MCF 10A (cell line): ENCODE measurements at regions not wholly inside any gene's neighbourhood (a gene's known extent, or its start where the extent isn't known, plus 50 kb on each side); places are given as distances from the start of the nearest gene placed in this dataset.

Experiments
- BruUV-seq: library from RNA; stranded (reverse); fragments of 400-500 nt; replicated peaks from 2 replicates; lab custom pipeline; 2021; lab: Mats Ljungman, UMichigan
- CTCF ChIA-PET: fragments of 300-600 bp; sonication (Branson Sonifier 250); formaldehyde crosslinking; extraction: SDS; loops from one replicate; lab custom pipeline; 2021; ENCODE audit warnings: antibody characterized with exemption, inconsistent platforms; lab: Yijun Ruan, JAX
- POLR2A ChIA-PET: fragments of 300-600, 350-650 bp; sonication (Branson Sonifier 250); formaldehyde crosslinking; extraction: SDS; loops from one replicate; lab custom pipeline; 2020; ENCODE audit warnings: antibody characterized with exemption, inconsistent platforms; lab: Yijun Ruan, JAX
- DNase-seq: peaks from one replicate; pipeline ENCODE4 v3.0.0-alpha.2; 2018; ENCODE audit not compliant: unreplicated experiment
- H3K27ac Mint-ChIP-seq: one replicate; pipeline ENCODE4 v1.8.0; 2022; ENCODE audit warnings: mild to moderate bottlenecking, low read depth, mixed read lengths; ENCODE audit not compliant: unreplicated experiment
- H3K27me3 Mint-ChIP-seq: one replicate; pipeline ENCODE4 v1.8.0; 2022; ENCODE audit warnings: mixed read lengths; ENCODE audit not compliant: insufficient read depth, unreplicated experiment
- H3K36me3 Mint-ChIP-seq: one replicate; pipeline ENCODE4 v1.8.0; 2022; ENCODE audit warnings: mild to moderate bottlenecking, moderate library complexity, mixed read lengths; ENCODE audit not compliant: insufficient read depth, unreplicated experiment
- H3K4me1 Mint-ChIP-seq: one replicate; pipeline ENCODE4 v1.8.0; 2022; ENCODE audit warnings: mixed read lengths; ENCODE audit not compliant: insufficient read depth, unreplicated experiment
- H3K4me3 Mint-ChIP-seq: one replicate; pipeline ENCODE4 v1.8.0; 2022; ENCODE audit warnings: mild to moderate bottlenecking, moderate library complexity, mixed read lengths; ENCODE audit not compliant: unreplicated experiment
- H3K9me3 Mint-ChIP-seq: one replicate; pipeline ENCODE4 v1.8.0; 2022; ENCODE audit warnings: mixed read lengths; ENCODE audit not compliant: unreplicated experiment
- intact Hi-C: fragments of 100-400 bp; cut with micrococcal nuclease; formaldehyde crosslinking; loops from 2 replicates; pipeline ENCODE4 v1.14.1; 2022
- TF ChIP-seq, protein P1 (sequence below): fragments of 200-600 bp; IDR thresholded peaks from one replicate; pipeline ENCODE4 v1.8.0; 2022; ENCODE audit warnings: antibody characterized with exemption, mild to moderate bottlenecking; ENCODE audit not compliant: unreplicated experiment

GRCh38 chr6:112833581-112834131 lies 486.5 kb downstream of the RFPL4B start:
- ChIA-PET CTCF (interaction anchor here (0.9 kb wide), 1 partner anchor 8 kb away, joined by 3 read pairs; no protein-coding TSS in a partner anchor), POLR2A (no interaction called here)
- TF ChIP-seq, protein P1, sequence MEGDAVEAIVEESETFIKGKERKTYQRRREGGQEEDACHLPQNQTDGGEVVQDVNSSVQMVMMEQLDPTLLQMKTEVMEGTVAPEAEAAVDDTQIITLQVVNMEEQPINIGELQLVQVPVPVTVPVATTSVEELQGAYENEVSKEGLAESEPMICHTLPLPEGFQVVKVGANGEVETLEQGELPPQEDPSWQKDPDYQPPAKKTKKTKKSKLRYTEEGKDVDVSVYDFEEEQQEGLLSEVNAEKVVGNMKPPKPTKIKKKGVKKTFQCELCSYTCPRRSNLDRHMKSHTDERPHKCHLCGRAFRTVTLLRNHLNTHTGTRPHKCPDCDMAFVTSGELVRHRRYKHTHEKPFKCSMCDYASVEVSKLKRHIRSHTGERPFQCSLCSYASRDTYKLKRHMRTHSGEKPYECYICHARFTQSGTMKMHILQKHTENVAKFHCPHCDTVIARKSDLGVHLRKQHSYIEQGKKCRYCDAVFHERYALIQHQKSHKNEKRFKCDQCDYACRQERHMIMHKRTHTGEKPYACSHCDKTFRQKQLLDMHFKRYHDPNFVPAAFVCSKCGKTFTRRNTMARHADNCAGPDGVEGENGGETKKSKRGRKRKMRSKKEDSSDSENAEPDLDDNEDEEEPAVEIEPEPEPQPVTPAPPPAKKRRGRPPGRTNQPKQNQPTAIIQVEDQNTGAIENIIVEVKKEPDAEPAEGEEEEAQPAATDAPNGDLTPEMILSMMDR: no peak
- Mint-ChIP-seq H3K27ac (no peak overlapping the region), H3K27me3 (no peaks in the 10 kb centered on the region), H3K4me3 (no peak overlapping the region), H3K36me3 (no peaks in the 10 kb centered on the region), H3K4me1 (no peaks in the 10 kb centered on the region), H3K9me3 (no peaks in the 10 kb centered on the region)
- peak; percentile 8 for DNase-seq
- BruUV-seq: no TSS peak
- intact Hi-C loops: no loop called here

GRCh38 chr6:112835078-112835477 lies 487.9 kb downstream of the RFPL4B start:
- H3K27ac Mint-ChIP-seq: no peak overlapping the region
- no peaks in the 10 kb centered on the region for H3K36me3 Mint-ChIP-seq
- no peak overlapping the region for H3K4me3 Mint-ChIP-seq
- intact Hi-C loops: no loop called here
- BruUV-seq: no TSS peak
- TF ChIP-seq, protein P1: no peak
- DNase-seq: no peak
- H3K9me3 Mint-ChIP-seq: no peaks in the 10 kb centered on the region
- CTCF ChIA-PET: interaction anchor here (0.6 kb wide), 1 partner anchor 36 kb away, joined by 4 read pairs; no protein-coding TSS in a partner anchor
- no peaks in the 10 kb centered on the region for H3K27me3 Mint-ChIP-seq
- H3K4me1 Mint-ChIP-seq: no peaks in the 10 kb centered on the region
- POLR2A ChIA-PET: interaction anchor here (0.6 kb wide), 1 partner anchor 285 kb away, joined by 3 read pairs; no protein-coding TSS in a partner anchor

DNA sequence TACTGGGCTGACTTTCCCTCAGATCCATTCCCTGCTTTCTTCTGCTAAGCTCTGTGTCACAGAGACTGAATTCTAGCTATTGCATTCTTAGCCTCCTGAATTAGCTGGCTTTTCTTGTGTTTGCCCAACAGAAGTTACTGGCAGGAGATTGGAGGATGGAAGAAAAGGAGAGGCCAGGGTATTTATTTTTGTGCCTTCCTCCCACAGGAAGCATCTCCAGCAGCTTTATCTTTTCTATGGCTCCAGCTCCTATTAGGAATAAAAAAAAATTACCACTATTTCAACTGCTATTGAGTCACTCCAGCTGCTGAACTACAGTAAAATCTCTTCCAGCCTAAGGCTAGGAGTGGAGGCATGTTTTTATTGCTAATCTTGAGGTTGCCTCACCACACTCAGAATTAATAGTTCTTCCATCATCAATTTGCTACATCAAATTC lies 492.4 kb downstream of the RFPL4B start:
- no TSS peak for BruUV-seq
- ChIA-PET CTCF (interaction anchor here (0.6 to 1.0 kb wide), 3 partner anchors 14 to 1021 kb away, joined by 3 read pairs; no protein-coding TSS in a partner anchor), POLR2A (no interaction called here)
- H3K4me1 Mint-ChIP-seq: no peaks in the 10 kb centered on the region
- H3K9me3 Mint-ChIP-seq: no peaks in the 10 kb centered on the region
- H3K27me3 Mint-ChIP-seq: no peaks in the 10 kb centered on the region
- no peak overlapping the region for H3K4me3 Mint-ChIP-seq
- TF ChIP-seq, protein P1: no peak
- H3K36me3 Mint-ChIP-seq: no peaks in the 10 kb centered on the region
- DNase-seq: peak; percentile 1
- H3K27ac Mint-ChIP-seq: no peak overlapping the region
- intact Hi-C loops: no loop called here

DNA sequence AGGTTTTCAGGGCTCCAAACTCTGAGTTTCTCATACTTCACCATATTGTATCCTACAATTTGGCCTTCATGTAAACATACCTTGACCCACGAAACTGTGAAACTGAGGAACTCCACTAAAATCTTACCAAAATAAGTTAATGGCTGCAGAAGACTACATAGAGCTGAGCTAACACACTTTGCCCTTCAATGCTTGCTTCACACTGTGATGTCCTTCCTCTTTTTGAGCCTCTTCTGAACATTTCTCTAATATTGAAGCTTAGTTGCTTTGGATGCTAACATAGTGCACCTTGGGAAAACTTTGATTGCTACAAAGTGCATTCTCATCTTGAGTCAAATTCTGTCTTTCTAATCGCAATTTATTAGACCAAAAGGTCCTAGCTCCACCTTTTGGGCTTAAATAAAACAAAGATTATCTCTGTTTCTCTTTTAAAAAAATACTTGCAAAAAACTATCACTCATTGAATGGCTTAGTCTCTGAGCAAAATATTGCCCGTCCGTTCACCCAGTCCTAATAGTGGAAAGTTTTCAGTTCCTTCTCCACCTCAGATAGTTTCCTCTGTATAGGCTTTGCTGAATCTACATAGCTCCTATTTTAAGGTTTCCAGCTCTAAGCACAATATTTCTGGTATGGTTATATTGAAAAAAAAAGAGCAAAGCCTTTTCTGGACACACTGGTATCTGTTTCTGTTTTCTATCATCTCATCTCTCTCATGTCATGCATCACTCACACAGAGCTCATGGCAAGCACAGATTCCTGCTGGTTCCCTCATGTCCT lies 494.6 kb downstream of the RFPL4B start:
- ChIA-PET CTCF (interaction anchor here (0.6 to 0.7 kb wide), 2 partner anchors 8 to 343 kb away, joined by 3 read pairs; no protein-coding TSS in a partner anchor), POLR2A (interaction anchor here (0.7 kb wide), 1 partner anchor 102 kb away, joined by 4 read pairs; no protein-coding TSS in a partner anchor)
- BruUV-seq: no TSS peak
- TF ChIP-seq, protein P1: no peak
- Mint-ChIP-seq H3K4me3 (no peak overlapping the region), H3K27me3 (no peaks in the 10 kb centered on the region), H3K4me1 (no peaks in the 10 kb centered on the region), H3K9me3 (no peaks in the 10 kb centered on the region), H3K36me3 (no peaks in the 10 kb centered on the region), H3K27ac (no peak overlapping the region)
- no peak for DNase-seq
- intact Hi-C loops: no loop called here
